Pancreas (tissue), 10 donors: ENCODE measurements at regions not wholly inside any gene's neighbourhood (a gene's known extent, or its start where the extent isn't known, plus 50 kb on each side); places are given as distances from the start of the nearest gene placed in this dataset.

Experiments
- ATAC-seq, 4 donors: fragments of 200-7000 bp; cut with Tn5 transposase; one replicate each; pipeline versions ENCODE4 v1.8.0 to v1.9.1; 2020; ENCODE audit warnings: mild to moderate bottlenecking in 4 of 4, moderate library complexity in 4 of 4
- DNase-seq, 6 donors: peaks; one replicate each; pipeline ENCODE4 v3.0.0-alpha.2; 2020
- FAIRE-seq: peaks from 2 replicates; lab custom pipeline; 2012; peaks lifted over from hg19 to GRCh38; lab: Jason Lieb, UNC
- H3K27ac ChIP-seq, 4 donors: fragments of 200-600 bp; sonication (generic); 1 replicate in 3 of 4; 2 replicates in 1 of 4; pipeline versions ENCODE4 v1.5.0 to v1.8.0; 2020
- H3K27me3 ChIP-seq, 4 donors: fragments of 200-600 bp; one replicate each; pipeline ENCODE4 v1.8.0; 2021
- H3K36me3 ChIP-seq, 3 donors: fragments of 200-600 bp; sonication (generic) in 1 of 3; one replicate each; pipeline versions ENCODE4 v1.5.0 to v1.8.0; 2020 to 2021
- H3K4me1 ChIP-seq, 3 donors: fragments of 200-600 bp; one replicate each; pipeline ENCODE4 v1.8.0; 2021
- H3K4me3 ChIP-seq, 4 donors: fragments of 200-600 bp; sonication (generic) in 2 of 4; one replicate each; pipeline versions ENCODE4 v1.5.0 to v1.8.0; 2020 to 2021
- H3K9me3 ChIP-seq, 4 donors: fragments of 200-600 bp; one replicate each; pipeline ENCODE4 v1.8.0; 2021
- CTCF ChIP-seq, 4 donors: fragments of 200-600 bp; sonication (generic) in 3 of 4; IDR thresholded peaks; one replicate each; pipeline versions ENCODE4 v1.5.0 to v1.8.0; 2021; ENCODE audit warnings: antibody characterized with exemption in 4 of 4
- WGBS, 2 donors: extraction: QIAGEN DNeasy Blood & Tissue Kit; methylation state at CpG; one replicate each; pipeline ENCODE4 v1.1.7; 2013; 5-methylcytosine and 5-hydroxymethylcytosine counted together
- intact Hi-C, 3 donors: fragments of 100-400 bp; cut with DNase I; formaldehyde crosslinking; loops; one replicate each; pipeline versions ENCODE4 v1.11.1 to v1.14.2; 2022
- donor health status: healthy with polysubstance abuse.
- donor health status: DM: no; HTN: no; CAD: no; lungs with moderate emphysema.
- donor health status: DM: no; HTN: no; CAD: no.
- donor health status: control.
- donor health status: control.
- donor health status: Bipolar disorder and iron deficiency.
- donor health status: DM: yes; HTN: yes; CAD: no.
- donor health status: DM: no; HTN: no; CAD: no.
- donor health status: DM: no; HTN: no; CAD: no.
- donor health status: DM: yes; HTN: yes; CAD: no.

- ATAC-seq: no peak
- DNase-seq: no peak
- peaks cover 0 to 7% (median 0%) of the 10 kb centered on the region in 4 donors for H3K27me3 ChIP-seq
- TF ChIP-seq CTCF (IDR thresholded peaks at IDR 0.05): no peak
- H3K9me3 ChIP-seq: no peaks in the 10 kb centered on the region
- H3K27ac ChIP-seq: no peak overlapping the region
- no peak for FAIRE-seq
- H3K4me3 ChIP-seq: no peak overlapping the region
- intact Hi-C loops: no loop called here
- H3K4me1 ChIP-seq: no peaks in the 10 kb centered on the region
- 55 to 63% methylated on average over 4 of the region's 4 CpGs for WGBS, 2 donors
- H3K36me3 ChIP-seq: no peaks in the 10 kb centered on the region
These were observed 65.8 kb upstream of the KCNA1 start for GRCh38 chr12:4843907-4844306.

GRCh38 chr12:4847713-4848112 lies 62.0 kb upstream of the KCNA1 start:
- intact Hi-C loops: no loop called here

GRCh38 chr12:4849115-4849541 lies 60.6 kb upstream of the KCNA1 start:
- 2 to 3% methylated on average over 4 to 5 of the region's 5 CpGs for WGBS, 2 donors
- Histone ChIP-seq H3K36me3 (no peaks in the 10 kb centered on the region), H3K4me1 (no peaks in the 10 kb centered on the region), H3K27me3 (peaks cover 0 to 7% (median 0%) of the 10 kb centered on the region in 4 donors), H3K9me3 (no peaks in the 10 kb centered on the region), H3K27ac (no peak overlapping the region), H3K4me3 (no peak overlapping the region)
- intact Hi-C loops: no loop called here
- FAIRE-seq (no peak), DNase-seq (peak in 1 of 6 donors; percentile 16), ATAC-seq (peak in 3 of 4 donors; percentile 52 to 77 (median 64))
- TF ChIP-seq CTCF (IDR thresholded peaks at IDR 0.05): peak; percentile 39 to 67 (median 51)

More at GRCh38 chr12:4847713-4848112, 62.0 kb upstream of the KCNA1 start:
- no peaks in the 10 kb centered on the region for H3K9me3 ChIP-seq
- H3K4me1 ChIP-seq: no peaks in the 10 kb centered on the region
- no peak for TF ChIP-seq CTCF (IDR thresholded peaks at IDR 0.05)
- ATAC-seq: no peak
- peaks cover 0 to 7% (median 0%) of the 10 kb centered on the region in 4 donors for H3K27me3 ChIP-seq
- no peak for DNase-seq
- H3K36me3 ChIP-seq: no peaks in the 10 kb centered on the region
- H3K4me3 ChIP-seq: no peak overlapping the region
- H3K27ac ChIP-seq: no peak overlapping the region
- no peak for FAIRE-seq

- intact Hi-C loops: loop anchor here in 1 of 3 donors (5.0 to 10.0 kb wide), 2 partner anchors 152 to 235 kb away; no protein-coding TSS in a partner anchor
- Histone ChIP-seq H3K36me3 (no peaks in the 10 kb centered on the region), H3K9me3 (no peaks in the 10 kb centered on the region), H3K4me3 (no peak overlapping the region), H3K27me3 (peaks cover 0 to 7% (median 0%) of the 10 kb centered on the region in 4 donors), H3K27ac (no peak overlapping the region), H3K4me1 (no peaks in the 10 kb centered on the region)
- FAIRE-seq (no peak), DNase-seq (no peak), ATAC-seq (no peak)
- WGBS, 2 donors: 46 to 59% methylated on average over 18 of the region's 18 CpGs
- TF ChIP-seq CTCF (IDR thresholded peaks at IDR 0.05): no peak
These were observed 59.8 kb upstream of the KCNA1 start for GRCh38 chr12:4849795-4850345.

GRCh38 chr12:4850857-4851380 lies 58.8 kb upstream of the KCNA1 start:
- WGBS, 2 donors: 72 to 86% methylated on average over 9 of the region's 9 CpGs
- Histone ChIP-seq H3K27me3 (peaks cover 0 to 7% (median 0%) of the 10 kb centered on the region in 4 donors), H3K4me1 (no peaks in the 10 kb centered on the region), H3K27ac (no peak overlapping the region), H3K4me3 (no peak overlapping the region), H3K9me3 (no peaks in the 10 kb centered on the region), H3K36me3 (no peaks in the 10 kb centered on the region)
- FAIRE-seq: no peak
- no peak for ATAC-seq
- no peak for DNase-seq
- intact Hi-C loops: loop anchor here in 1 of 3 donors (5.0 to 10.0 kb wide), 2 partner anchors 151 to 234 kb away; no protein-coding TSS in a partner anchor
- no peak for TF ChIP-seq CTCF (IDR thresholded peaks at IDR 0.05)
